HG03066 (cell line): ENCODE measurements at regions not wholly inside any gene's neighbourhood (a gene's known extent, or its start where the extent isn't known, plus 50 kb on each side); places are given as distances from the start of the nearest gene placed in this dataset.

Experiments
- ATAC-seq: cut with Tn5 transposase; IDR thresholded peaks from one replicate; pipeline ENCODE4 v1.9.1; 2021; ENCODE audit warnings: low read depth; ENCODE audit not compliant: unreplicated experiment

DNA sequence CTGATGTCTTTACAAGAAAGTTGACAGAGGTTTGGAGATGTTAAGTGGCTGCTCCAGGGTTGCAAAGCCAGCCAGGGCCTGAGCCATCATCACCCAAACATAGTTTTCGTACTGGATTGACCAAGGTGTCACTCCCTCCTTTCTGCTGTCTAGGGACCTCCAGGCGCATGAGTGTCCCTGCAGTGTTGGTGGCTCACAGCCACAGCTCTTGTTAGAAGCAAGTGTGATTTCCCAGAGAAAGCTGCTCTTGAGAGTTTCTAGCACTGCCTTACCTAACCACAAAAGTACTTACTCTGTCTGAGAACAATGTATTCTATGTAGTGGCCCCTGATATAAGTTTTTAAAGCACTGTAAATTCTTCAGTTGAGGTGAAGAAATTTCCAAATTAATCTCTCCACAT lies 144.1 kb downstream of the SOX2 start:
- no peak for ATAC-seq

DNA sequence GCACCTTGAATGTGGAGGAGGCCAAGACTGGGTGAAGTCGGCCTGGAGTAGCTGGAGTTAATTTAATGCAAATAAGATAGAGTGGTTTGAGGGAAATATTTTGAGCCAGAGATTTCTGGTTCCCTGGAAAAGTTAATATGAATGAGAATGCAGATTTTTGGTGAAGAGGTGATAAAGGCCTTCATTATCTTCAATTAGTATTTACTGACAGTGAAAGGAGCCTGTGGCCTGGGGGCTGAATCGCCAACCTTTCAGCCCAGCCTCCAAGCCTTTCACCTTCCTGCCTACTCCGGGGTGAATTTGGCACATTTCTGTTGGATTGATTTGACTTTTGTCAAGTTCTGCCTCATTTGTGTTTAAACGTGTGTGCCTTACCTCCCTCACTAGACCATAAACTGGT lies 147.8 kb downstream of the SOX2 start:
- no peak for ATAC-seq

DNA sequence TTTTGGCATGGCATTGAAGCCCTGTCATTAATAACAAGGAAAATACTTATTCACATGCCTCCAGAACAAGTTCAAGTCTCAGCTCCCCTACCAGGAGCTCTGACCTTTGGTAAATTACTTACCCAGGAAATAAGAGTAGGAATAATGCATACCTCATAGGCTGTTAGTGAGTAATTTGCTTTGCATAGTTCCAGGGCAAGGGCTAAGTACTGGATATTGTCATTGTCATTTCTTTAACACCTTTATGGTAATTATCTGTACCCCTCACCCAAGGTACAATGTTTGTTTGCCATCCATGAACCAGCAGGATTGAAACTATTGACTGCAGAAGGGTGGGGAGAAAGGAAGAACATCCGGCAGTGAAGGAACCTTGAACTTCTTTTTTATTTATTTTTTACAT lies 148.5 kb downstream of the SOX2 start:
- ATAC-seq = no peak

DNA sequence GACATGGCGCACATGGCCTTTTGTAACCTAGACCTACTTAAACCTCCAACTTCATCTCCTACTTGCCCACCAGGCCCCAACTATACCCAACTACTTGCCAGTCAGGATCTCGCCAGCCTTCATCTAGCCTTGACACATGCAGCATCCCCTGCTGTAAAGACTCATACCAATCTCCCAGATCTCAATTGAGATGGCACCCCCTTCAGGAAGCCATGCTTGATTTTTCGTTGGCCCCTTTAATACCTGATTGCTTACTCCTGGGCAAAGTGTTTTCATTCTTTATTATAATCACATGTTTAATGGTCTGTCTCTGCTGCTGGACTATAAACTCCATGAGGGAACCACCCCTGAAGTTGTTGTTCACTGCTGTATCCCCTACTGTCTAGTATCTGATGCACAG lies 150.8 kb downstream of the SOX2 start:
- no peak for ATAC-seq

DNA sequence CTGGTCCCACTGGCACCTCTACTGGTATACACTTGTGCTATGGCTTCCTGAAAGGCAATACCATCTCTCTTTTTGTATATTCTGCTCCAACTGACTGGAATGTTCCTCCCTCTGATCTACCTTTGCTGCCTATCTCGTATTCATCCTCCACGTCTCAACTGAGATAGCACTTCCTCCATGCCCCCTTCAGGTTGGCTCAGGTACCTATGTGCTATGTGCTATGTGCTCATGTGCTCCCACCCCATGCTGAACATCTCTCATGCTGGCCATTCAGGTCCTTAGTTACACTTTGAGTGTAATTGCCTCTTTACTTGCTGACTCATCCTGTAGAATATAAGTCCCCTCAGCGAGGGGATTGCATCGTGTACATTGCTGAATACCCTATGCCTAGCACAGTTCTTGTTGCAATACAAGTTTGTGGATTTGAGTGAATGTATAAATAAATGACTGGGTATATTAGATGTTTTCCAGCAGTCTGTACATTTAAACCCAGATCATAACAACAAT lies 156.9 kb downstream of the SOX2 start:
- no peak for ATAC-seq

DNA sequence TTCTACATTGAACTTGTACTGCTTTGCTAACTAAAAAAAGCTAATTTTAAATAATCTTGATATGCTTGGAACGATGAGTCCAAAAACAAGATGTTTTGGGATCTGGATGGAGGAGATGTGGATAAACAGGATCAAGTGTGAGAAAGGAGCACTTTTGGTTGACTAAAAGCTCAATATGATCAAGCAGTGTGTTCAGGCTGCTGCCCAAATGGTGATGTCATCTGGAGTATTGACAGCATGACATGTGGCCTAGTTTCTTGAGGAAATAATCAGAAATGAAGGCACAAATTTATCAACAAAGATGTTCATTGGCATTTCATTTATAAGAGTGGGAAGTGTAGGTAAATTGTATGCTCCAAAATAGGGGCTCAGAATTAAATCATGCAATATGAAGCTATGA lies 161.2 kb downstream of the SOX2 start:
- no peak for ATAC-seq

DNA sequence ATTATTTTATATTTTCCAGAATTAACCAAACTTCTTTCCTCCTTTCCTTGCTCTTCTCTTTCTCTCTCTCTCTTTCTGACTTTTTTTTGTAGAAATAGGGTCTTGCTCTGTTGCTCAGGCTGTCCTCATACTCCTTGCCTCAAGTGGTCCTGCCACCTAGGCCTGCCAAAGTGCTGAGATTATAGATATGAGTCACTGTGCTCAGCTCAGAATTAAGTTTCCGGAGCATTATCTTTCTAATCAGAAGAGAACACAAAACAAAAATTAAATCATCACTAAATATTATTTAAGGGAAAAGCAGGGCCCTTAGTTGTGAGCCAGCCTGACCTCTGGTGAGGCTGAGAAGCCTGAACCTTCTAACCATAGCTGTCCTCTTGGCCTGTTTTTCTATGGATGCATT lies 168.2 kb downstream of the SOX2 start:
- ATAC-seq = no peak

DNA sequence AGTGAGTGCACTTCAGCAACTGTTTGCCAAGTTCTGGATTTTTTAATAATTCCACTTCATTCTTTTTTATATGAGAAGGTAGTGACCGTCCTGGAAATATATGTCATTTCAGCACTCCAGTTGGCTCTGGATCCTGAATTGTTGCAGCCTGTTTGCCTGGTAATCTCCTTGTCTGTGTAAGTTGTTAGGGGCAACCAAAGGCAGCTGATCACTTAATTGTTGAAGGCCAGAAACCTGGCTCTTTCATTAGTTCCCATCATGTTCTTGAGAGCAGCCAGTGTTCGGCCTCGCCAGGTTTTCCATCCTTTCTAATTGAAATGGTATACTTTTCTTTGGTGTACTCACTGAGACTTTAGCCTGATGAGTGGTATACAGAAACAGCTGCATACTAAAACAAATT lies 168.6 kb downstream of the SOX2 start:
- no peak for ATAC-seq

DNA sequence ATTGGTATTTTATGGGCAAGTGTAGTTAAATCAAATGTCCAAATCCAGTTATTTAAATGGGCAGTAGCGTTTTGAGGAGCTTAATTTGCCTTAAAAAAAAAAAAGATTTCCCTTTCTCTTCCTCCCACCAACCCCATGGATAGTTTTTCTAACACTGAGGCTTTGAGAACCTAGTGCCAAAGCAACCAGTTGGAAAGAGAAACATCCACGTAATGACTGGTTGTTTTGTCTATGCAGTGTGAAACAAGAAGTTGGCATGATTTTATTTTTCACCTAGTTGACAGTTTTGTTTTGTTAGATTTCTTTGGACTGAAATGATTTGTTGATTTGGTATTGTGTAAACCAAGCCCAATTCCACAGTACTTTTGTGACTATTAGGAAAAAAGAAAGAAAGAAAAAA lies 170.0 kb downstream of the SOX2 start:
- no peak for ATAC-seq

DNA sequence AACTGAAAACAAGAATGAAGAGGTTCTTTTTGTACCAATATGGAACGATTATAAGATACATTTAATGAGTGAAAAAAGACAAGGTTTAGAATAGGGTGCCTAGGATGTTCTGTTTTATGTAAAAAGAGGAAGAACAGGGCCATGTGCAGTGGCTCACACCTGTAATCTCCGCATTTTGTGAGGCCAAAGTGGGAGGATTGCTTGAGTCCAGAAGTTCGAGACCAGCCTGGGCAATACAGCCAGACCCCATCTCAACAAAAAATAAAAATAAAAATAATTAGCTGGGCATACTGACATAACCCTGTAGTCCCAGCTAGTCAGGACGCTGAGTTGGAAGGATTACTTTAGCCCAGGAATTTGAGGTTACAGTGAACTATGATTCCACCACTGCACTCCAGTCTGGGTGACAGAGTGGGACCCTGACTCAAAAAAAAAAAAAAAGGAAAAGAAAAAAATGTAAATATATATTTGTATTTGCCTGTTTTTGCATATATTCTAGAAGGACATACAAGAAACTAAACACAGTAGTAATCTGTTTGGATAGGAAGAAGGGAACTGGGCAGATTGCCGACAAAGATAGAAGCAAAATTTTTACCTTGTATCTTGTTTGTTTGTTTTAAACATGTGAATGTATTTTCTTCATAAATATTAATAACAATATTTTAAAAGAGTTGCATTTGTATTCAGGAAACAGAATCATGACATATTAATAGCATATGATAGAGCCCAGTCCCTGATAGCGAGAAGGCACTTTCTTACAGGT lies 174.3 kb downstream of the SOX2 start:
- no peak for ATAC-seq

DNA sequence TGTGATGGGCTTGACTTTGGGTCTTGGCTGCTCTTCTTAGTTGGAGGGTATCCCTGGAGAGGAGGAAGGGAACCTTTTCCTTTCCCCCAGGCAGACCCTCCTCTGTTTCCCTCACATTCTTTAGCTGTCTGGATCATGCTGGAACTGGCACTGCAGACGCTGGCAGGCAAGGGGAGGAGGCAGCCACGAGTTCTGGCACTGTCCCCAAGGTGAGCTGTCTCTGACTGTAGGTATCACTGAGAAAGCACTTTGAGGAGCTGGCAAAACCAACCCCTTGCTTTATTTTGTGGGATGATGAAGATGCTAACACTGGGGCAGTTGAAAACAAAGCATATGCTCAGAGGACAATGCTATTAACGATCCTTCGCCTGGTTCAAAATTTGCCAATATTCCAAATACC lies 175.0 kb downstream of the SOX2 start:
- ATAC-seq = no peak

DNA sequence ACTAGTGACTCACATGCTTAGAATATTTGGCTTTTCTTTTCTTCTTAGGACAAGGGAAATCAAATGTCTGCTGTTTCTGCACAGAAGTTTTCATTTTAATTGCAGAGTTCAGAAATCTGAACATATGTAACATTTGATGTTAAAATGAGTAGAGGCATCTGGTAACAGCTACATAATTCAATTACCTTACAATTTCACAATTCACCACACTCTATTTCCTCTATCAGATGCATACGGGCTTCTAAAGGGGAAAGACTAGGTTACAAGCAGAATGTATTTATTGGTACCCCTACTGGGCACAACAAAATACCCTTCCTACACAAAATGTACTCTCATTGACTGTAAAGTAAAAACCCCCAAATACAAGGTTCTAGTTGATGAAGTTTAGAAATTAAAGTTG lies 176.0 kb downstream of the SOX2 start:
- ATAC-seq = no peak

DNA sequence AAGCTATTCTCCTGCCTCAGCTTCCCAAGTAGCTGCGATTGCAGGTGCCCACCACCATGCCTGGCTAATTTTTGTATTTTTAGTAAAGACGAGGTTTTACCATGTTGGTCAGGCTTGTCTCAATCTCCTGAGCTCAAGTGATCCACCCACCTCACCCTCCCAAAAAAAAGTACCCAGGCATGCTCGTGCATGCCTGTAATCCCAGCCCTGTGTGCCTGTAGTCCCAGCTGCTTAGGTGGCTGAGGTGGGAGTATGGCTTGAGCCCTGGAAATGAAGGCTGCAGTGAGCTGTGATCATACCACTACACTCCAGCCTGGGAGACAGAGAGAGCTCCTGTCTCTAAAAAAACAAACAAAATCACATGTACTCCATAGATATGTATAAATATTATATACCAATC lies 176.5 kb downstream of the SOX2 start:
- no peak for ATAC-seq

DNA sequence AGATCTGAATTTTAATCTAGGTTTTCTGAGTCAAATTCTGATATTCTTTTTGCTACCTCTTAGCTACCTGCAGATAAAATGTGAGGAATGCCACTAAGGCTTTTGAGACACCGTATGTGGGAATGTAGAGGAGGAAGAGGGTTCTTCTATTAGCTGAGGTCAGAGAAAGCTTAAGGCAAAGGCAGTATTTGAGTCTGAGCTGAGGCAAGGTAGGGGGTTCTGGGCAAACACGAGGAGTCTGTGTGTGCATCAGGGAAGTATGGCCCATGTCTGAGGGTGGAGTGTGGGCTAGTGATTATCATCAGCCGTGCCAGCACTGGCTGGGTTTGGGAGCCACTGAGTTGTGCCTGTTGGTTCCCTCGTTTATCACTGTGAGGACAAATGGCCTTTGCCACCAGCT lies 181.1 kb downstream of the SOX2 start:
- no peak for ATAC-seq

DNA sequence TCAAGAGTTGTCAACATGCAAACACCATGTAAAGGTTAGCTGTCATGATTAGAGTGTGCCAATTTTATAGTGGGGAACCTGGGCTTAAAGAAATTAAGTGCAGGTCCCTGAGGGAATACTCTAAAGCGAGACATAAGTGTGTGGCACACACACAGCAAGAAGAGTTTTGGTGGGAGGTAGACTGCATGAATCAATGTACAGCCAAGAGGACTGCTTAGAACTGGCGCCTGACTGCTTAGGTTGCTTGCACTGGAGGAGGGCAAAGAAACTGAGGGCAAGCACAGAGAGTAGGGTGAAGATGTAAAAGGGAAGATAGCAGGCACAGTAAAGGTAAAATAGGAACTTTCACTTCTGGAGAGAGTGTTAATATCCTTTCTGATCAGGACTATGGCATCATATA lies 184.9 kb downstream of the SOX2 start:
- ATAC-seq = no peak

DNA sequence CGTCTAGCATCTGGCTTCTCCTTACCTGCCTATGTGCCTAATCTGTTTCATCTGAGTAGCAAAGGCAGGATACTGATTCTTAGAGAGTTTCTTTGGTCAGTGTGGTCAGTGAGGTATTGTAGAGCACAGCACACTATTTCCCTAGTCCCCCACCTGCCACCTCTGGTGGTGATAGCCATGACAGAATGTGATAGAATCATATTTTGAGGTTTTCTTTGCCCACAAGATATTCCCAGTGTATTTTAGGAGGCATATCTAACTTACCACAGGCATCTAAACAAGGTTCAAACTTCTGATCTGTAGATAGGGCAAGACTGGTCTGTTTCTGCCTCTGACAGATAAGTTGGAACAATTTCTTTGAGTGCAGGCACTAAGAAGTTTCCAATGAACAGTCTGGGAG lies 188.0 kb downstream of the SOX2 start:
- ATAC-seq = no peak

DNA sequence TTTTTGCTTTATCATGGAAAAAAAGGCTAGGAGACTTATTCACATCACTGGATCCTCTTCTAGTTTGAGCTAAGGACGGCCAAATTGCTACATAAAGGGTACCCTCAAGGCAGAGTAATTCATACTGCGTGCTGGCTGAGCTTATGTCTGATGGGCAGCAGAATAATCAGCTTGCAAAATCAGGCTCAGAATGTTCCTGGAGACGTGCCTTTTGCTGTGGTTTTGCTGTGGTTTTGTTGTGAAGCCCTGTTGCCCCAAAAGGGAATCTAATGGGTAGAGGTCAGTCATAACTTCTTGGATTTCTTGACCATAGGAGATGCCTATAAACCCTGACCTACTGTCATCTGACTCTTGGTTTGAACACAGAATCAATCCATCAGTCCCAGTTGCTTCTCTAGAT lies 189.9 kb downstream of the SOX2 start:
- ATAC-seq = no peak

DNA sequence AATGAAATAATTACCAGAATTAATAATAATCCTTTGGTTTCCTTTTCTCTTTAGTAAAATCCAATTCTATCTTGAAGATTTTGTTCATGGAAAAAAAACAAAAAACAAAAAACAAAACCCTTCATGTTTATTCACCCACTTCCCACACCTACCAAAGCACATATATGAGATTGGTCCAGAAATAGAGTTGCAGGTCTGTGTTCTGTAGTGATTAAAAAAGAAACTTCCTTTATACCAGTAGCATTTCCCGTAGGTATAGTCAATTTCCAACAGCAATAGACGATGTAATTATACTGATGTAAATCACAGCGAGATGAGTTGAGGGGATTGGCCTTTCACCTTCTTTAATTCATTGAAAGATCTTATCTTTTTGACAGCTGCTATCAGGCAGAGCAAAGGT lies 194.6 kb downstream of the SOX2 start:
- no peak for ATAC-seq

DNA sequence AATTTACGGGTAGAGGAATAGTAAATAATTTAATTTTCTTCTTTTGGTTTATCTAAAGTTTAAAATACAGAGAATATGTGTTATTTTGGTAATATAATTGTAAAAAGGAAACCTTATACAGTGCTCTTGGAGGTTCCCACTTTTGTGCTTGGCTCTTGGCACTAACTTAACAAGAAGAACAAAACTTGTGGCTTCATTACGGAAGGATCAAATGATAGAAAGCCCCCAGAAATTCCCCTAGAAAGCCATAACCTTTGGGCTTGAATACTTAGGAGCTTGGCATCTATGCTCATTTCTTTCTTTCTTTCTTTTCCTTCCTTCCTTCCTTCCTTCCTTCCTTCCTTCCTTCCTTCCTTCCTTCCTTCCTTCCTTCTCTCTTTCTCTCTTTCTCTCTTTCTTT lies 197.5 kb downstream of the SOX2 start:
- ATAC-seq = no peak

DNA sequence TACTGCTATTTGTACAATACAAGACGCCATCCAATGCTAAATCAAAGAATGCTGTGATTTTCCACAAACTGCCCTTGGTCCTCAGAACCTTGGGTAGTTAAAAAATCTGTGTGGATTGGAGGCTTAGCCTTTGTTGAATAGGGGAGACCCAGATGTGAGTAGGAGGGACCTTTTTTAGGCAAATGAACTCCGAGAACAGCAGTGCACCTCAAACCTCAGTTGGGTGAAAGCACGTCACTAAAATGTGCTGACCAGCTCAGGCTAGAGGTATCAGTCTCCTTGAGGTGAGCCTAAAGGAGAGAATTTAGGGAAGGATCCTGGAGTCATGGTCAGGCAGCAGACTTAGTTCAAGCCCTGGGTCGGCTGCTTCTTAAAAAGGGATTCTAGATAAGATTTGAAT lies 200.7 kb downstream of the SOX2 start:
- ATAC-seq = no peak

DNA sequence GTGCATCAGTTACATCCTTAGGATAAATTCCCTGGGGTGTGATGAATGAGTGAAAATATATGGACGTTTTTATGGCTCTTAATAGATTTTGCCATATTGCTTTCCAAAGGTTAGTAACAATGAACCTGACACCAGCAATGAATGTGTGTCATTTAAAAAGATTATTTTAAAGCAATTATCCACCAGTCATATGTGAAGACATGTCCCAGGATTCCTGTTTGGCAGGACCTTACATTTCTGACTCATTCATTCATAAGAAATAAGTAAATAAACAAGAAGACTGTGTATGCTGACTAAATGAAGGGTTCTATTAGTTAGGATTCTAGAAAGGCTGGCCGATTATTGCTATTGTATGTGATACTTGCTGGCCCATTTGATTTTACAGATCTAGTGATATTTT lies 201.5 kb downstream of the SOX2 start:
- no peak for ATAC-seq

DNA sequence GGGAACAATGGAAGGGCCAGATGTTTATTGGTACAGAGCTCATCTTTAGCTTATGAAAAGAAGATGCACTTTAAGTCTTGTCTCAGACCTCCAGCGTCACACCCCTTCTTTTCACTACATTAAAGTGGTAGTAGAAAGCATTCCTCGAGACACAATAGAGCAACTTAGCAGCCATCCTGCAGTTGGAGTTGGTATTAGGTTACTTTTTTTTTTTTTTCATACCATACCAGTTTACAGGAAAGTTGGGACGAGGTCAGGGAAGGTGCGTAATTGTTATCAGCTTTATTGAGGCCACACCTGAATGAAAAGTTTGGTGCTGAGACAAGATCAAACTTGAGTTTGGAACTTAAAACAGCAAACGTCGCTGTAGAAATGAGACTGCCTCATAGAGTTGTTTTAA lies 203.8 kb downstream of the SOX2 start:
- ATAC-seq = no peak

DNA sequence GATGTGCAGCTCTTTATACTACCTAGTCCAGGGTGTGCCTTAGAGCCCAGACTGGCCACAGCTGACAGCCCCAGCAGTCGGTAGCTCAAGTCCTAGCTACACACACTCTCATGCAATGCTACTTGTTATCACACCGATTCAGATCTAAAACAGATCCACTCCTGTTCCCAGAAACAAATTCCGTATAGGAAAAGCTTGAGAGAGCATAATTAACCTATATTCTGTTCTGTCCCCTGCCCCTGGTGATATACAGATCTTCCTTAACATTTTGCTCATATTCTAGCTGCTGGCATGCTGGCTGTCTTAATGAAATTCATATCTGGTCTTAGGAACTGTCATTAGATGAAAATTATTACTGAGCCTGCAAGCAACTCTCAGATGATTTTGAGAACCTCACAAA lies 204.3 kb downstream of the SOX2 start:
- no peak for ATAC-seq
